ENCODE measurements at regions not wholly inside any gene's neighbourhood (a gene's known extent, or its start where the extent isn't known, plus 50 kb on each side); places are given as distances from the start of the nearest gene placed in this dataset.

DNA sequence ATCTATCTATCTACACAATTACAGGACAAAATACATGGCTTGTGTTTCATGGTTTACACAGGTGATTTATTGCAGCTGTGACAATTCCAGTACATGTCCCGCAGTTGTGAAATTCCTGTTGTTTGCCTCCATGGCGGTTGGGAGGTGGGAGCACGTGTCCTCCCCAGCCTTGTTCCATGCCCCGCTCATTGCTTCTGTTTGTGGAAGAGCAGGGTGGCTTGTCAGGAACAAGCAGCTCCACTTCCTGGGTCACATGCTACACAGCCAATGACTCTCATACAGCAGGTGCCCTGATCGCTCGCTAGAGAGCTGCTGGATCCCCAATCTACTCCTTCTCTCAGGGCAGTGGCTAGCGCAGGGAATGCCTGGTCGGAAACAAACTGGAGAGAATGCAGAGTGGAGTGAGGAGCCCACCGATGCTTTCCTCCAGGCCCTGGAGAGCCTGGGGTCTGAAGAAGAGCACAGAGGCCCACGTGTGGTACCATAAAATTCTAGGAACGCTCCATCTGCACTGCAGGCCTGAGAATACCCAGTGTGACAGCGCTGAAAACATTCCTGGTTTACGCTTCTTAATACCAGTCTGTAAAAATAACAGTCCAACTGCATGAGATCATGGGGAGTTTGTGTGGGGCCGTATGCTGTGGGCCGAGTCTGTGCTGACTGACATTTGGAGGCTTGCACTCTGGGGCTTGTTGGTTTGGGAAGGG is 270.6 kb upstream of the RGMA start:
- TF ChIP-seq RAD21 (IDR thresholded peaks at IDR 0.05; ENCODE audit: low read length) (no peak), POLR2AphosphoS5 (IDR thresholded peaks at IDR 0.05; ENCODE audit: low read depth, low read length) (no peak), EP300 (IDR thresholded peaks at IDR 0.05; ENCODE audit: borderline replicate concordance in 1 of 2, low read depth in 1 of 2, low read length in 1 of 2) (no peak), FOSL2 (IDR thresholded peaks at IDR 0.05; ENCODE audit: borderline replicate concordance, low read depth) (no peak), SMC3 (IDR thresholded peaks at IDR 0.05; ENCODE audit: low read depth, low read length) (no peak), FOXM1 (IDR thresholded peaks at IDR 0.05; ENCODE audit: low read depth) (no peak), TAF1 (IDR thresholded peaks at IDR 0.05; ENCODE audit: borderline replicate concordance, low read depth, low read length) (no peak), YY1 (IDR thresholded peaks at IDR 0.05; ENCODE audit: low read depth) (no peak)
- TF ChIP-seq, protein P1, sequence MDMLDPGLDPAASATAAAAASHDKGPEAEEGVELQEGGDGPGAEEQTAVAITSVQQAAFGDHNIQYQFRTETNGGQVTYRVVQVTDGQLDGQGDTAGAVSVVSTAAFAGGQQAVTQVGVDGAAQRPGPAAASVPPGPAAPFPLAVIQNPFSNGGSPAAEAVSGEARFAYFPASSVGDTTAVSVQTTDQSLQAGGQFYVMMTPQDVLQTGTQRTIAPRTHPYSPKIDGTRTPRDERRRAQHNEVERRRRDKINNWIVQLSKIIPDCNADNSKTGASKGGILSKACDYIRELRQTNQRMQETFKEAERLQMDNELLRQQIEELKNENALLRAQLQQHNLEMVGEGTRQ (IDR thresholded peaks at IDR 0.05; ENCODE audit: borderline replicate concordance, low read depth, low read length): no peak
- TF ChIP-seq, protein P2, sequence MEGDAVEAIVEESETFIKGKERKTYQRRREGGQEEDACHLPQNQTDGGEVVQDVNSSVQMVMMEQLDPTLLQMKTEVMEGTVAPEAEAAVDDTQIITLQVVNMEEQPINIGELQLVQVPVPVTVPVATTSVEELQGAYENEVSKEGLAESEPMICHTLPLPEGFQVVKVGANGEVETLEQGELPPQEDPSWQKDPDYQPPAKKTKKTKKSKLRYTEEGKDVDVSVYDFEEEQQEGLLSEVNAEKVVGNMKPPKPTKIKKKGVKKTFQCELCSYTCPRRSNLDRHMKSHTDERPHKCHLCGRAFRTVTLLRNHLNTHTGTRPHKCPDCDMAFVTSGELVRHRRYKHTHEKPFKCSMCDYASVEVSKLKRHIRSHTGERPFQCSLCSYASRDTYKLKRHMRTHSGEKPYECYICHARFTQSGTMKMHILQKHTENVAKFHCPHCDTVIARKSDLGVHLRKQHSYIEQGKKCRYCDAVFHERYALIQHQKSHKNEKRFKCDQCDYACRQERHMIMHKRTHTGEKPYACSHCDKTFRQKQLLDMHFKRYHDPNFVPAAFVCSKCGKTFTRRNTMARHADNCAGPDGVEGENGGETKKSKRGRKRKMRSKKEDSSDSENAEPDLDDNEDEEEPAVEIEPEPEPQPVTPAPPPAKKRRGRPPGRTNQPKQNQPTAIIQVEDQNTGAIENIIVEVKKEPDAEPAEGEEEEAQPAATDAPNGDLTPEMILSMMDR (IDR thresholded peaks at IDR 0.05): no peak
- TF ChIP-seq, protein P3, sequence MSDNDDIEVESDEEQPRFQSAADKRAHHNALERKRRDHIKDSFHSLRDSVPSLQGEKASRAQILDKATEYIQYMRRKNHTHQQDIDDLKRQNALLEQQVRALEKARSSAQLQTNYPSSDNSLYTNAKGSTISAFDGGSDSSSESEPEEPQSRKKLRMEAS (IDR thresholded peaks at IDR 0.05; ENCODE audit: low read depth): no peak

Data from SK-N-SH (cell line).